ENCODE measurements at regions not wholly inside any gene's neighbourhood (a gene's known extent, or its start where the extent isn't known, plus 50 kb on each side); places are given as distances from the start of the nearest gene placed in this dataset.

DNA sequence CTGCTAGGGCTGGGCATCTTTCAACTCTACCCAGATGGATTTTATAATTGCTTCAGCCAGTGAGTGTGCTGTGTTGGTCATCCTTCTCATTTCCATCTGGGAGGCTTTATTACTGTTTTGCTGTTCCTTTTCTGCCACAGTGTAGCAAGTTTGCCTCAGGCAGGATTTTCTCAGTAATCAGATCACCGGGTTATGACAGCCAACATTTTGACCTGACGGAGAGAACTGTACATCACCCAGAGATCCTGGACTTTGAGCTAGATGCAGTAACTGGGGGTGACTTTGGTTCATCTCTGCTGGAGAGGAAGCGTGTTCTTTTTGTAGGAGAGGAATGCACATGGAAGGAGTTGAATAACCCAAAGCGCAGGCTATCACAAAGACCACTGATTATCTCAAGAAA is 111.8 kb upstream of the AGR3 start:
- H3K27ac Mint-ChIP-seq: no peak overlapping the region
- peaks cover 2% of the 10 kb centered on the region for H3K27me3 Mint-ChIP-seq
- no peaks in the 10 kb centered on the region for H3K36me3 Mint-ChIP-seq (ENCODE audit: low read depth)
- H3K4me3 Mint-ChIP-seq: no peak overlapping the region
- DNase-seq: no peak
- no peaks in the 10 kb centered on the region for H3K4me1 Mint-ChIP-seq (ENCODE audit: low read depth)
- peaks cover 14% of the 10 kb centered on the region for H3K9me3 Mint-ChIP-seq

DNA sequence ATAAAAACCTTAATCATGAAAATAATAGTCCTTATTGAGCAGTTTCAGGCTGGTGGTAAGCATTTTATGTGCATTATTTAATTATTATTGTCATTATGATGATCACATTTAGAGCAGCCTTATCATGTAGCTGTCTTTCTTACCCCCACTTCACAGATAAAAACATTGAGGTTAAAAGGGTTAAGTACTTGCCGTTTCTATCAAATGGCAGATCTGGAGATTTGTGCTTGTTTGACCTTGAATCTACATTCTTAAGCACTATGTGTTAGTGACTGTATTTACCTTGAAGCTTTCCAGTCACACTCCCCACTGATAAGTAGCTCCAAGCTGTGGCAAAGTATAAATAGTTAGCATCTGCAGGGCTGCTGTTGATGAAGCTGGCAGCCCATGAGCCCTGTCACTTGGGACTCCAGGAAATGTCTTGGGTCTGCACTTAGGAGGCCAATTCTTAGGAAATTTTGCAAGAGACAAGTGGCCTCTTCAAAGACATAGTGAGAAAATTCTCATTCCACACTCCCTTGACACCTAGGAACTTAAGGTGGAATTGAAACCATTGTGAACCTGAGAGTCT is 116.8 kb upstream of the AGR3 start:
- H3K4me3 Mint-ChIP-seq: no peak overlapping the region
- no peaks in the 10 kb centered on the region for H3K36me3 Mint-ChIP-seq (ENCODE audit: low read depth)
- H3K27ac Mint-ChIP-seq: no peak overlapping the region
- peaks cover 14% of the 10 kb centered on the region for H3K9me3 Mint-ChIP-seq
- H3K4me1 Mint-ChIP-seq (ENCODE audit: low read depth): peaks cover 10% of the 10 kb centered on the region
- DNase-seq: no peak
- peaks cover 2% of the 10 kb centered on the region for H3K27me3 Mint-ChIP-seq

DNA sequence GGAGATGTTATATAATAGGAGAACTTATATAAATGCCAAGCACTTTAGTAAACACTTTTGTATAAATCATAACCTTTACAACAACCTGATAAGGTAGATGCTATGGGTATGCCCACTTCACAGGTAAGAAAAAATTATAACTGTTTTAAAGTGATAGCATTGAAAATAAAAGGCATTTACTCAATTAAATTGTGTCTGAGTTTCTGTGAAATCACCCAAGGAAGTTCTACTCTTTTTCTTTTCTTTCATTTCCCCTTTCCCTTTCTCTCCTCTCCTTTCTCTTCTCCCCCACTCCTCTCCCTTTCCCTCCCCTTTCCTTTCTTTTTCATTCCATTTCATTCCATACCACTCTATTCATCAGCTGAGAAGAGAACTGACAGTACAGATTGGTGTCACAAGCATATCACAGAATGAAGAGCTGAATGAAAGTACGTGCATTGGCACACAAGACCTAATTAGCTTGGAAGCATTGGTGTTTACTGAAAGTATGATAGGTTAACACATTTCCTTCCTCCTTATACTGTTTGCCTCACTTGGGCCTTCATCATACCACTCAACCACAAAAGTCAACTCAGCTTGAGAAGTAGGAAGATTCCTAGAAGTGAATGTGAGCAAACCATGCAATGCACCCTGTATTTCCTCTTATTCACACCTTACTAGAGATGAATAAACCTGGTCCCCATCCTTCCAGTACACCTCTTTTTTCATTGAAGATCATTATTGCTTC is 117.9 kb upstream of the AGR3 start:
- no peak for DNase-seq
- Mint-ChIP-seq H3K4me1 (ENCODE audit: low read depth) (peaks cover 10% of the 10 kb centered on the region), H3K9me3 (peaks cover 14% of the 10 kb centered on the region), H3K36me3 (ENCODE audit: low read depth) (no peaks in the 10 kb centered on the region), H3K27me3 (peaks cover 2% of the 10 kb centered on the region), H3K27ac (peak overlapping the region; percentile 68), H3K4me3 (no peak overlapping the region)

DNA sequence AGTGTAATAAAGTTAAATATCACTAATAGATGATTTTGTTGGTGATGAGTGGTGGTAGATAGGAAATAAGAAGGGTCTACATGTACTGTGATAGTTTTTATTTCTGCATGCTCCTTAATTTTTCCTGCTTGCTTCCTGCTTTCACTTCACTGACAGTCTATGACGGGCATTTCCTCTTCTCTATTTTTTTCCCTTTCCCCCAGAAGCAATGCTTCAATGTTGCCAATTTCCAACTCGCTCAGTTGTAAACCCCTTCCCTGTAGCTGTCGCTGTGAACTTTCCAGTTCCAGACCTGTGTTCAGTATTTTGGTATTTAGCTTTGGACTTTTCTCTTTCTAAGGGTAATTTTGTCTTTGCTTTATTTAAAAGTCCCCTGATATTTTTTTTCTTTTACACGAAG is 123.5 kb upstream of the AGR3 start:
- Mint-ChIP-seq H3K27me3 (no peaks in the 10 kb centered on the region), H3K36me3 (ENCODE audit: low read depth) (no peaks in the 10 kb centered on the region), H3K27ac (no peak overlapping the region), H3K4me1 (ENCODE audit: low read depth) (peaks cover 11% of the 10 kb centered on the region), H3K4me3 (no peak overlapping the region), H3K9me3 (no peaks in the 10 kb centered on the region)
- no peak for DNase-seq

DNA sequence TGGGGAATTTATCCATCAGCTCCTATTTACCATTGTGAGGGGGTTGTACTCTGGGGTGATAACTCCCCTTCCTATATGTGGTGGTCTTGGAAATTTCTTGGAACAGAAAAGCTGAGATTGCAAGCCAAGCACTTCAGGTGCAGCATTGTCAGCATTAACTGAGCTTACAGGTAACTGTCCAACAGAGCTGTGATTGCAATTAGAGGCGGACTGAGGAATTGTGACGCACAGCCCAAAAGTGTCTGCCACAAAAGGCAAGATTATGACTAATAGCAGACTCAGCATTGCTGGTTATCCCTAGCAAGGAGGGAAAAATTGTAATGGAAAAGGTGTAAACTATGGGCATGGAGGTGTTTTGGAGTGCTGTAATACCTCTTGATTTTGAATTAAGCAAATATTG is 126.1 kb upstream of the AGR3 start:
- no peaks in the 10 kb centered on the region for H3K9me3 Mint-ChIP-seq
- H3K36me3 Mint-ChIP-seq (ENCODE audit: low read depth): no peaks in the 10 kb centered on the region
- no peak overlapping the region for H3K27ac Mint-ChIP-seq
- H3K4me1 Mint-ChIP-seq (ENCODE audit: low read depth): peaks cover 15% of the 10 kb centered on the region
- H3K27me3 Mint-ChIP-seq: no peaks in the 10 kb centered on the region
- no peak overlapping the region for H3K4me3 Mint-ChIP-seq
- no peak for DNase-seq

DNA sequence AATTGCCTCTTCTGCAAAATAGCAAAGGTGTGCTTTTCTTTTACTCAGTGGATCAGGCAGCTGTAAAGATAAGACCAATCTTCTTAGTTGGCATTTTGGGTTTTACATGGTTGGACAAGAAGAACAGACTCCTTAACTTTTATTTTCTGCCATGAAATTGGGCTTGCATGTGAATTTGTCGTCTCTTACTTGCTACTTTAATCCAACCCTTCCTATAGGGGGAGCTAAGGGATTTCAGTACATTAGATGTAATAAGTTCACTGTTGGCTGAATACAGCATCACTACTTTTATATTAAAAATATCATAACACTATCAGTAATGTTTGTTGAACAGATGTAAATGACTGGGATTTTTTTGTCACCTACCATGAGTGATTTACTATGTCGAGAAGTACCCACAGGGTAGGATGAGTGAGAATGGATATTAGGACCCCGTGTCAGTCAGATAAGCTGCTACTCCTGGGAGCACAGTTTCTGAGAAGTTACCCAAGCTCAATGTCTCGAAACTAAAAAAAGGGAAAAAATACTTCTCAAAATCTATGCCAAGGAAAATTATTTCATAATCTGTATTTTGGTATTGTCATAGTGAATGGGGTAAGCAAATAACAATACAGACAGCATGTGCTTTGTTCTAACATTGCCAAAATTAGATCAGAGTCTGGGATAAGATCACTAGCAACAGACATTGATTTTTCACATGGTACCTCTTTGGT is 127.4 kb upstream of the AGR3 start:
- no peak for DNase-seq
- Mint-ChIP-seq H3K36me3 (ENCODE audit: low read depth) (no peaks in the 10 kb centered on the region), H3K27ac (no peak overlapping the region), H3K4me1 (ENCODE audit: low read depth) (peaks cover 17% of the 10 kb centered on the region), H3K9me3 (no peaks in the 10 kb centered on the region), H3K4me3 (no peak overlapping the region), H3K27me3 (no peaks in the 10 kb centered on the region)

DNA sequence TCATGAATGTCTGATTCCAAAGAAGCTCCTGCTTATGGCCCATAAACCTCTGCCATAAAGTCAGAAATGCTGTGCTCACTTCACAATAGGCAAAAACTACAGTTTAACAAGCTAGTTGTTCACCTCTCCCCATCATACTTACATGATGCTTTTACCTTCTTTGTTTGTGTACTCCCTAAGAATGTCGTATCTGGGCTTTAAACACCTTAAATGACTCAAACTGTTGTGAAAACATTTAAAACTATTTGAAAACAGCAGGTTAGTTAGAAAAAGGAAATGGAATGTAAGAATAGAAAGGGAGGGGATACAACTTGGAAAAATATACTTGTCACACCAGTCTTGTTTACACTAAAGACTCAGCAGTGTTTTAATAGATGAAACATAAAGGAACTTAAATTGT is 128.2 kb upstream of the AGR3 start:
- no peaks in the 10 kb centered on the region for H3K36me3 Mint-ChIP-seq (ENCODE audit: low read depth)
- H3K9me3 Mint-ChIP-seq: no peaks in the 10 kb centered on the region
- H3K27ac Mint-ChIP-seq: no peak overlapping the region
- H3K4me3 Mint-ChIP-seq: no peak overlapping the region
- no peak for DNase-seq
- peaks cover 17% of the 10 kb centered on the region for H3K4me1 Mint-ChIP-seq (ENCODE audit: low read depth)
- H3K27me3 Mint-ChIP-seq: no peaks in the 10 kb centered on the region

DNA sequence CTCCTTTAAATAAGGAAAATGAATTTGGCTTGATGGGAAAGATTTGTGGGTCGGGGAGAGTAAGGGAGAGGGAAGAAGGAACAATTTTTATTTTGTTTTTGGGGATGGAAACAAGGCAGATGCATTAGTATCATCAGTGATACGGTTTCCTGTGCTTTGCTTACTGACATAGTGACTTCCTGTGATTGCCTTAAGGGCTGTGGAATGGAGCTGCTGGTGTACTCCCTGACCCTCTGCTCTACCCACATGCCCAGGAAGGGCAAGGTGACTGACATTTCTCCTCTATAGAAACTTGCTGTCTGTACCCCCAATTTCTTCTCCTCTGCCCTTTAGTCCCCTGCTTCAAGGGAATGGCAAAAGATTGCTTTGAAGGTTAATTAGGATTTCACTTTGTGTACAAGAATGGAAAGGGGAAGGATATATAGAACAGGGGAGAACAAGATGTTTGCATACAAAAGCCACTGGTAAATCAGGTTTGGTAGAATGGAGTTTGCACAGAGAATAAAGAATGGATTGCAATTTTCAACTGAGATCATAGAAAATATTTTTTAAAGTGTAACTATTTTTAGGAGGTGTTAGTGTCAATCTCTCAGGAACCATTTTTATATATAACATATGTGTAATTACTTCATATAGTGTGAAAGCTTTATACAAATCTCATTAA is 129.0 kb upstream of the AGR3 start:
- no peaks in the 10 kb centered on the region for H3K36me3 Mint-ChIP-seq (ENCODE audit: low read depth)

DNA sequence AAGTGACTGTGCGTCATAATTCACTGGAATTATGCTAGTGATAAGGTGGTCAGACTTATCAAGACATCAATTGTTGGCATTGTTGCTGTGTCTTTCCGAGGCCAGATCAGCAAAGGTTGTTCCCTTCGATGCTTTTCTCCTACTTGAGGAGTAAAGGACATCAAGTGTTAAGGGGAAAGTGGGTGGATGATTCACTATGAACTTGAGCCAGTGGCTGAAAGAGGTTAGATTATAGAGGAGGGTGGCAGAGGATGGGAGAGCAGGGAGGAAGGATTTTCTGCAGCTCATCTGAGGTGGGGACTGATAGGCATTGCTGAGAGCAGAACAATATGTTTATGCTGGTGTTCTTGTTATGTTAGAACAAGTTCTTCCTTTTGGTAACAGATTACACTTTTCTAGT is 131.4 kb upstream of the AGR3 start:
- Mint-ChIP-seq H3K27ac (no peak overlapping the region), H3K9me3 (no peaks in the 10 kb centered on the region), H3K4me3 (no peak overlapping the region), H3K4me1 (ENCODE audit: low read depth) (peaks cover 19% of the 10 kb centered on the region), H3K27me3 (no peaks in the 10 kb centered on the region), H3K36me3 (ENCODE audit: low read depth) (no peaks in the 10 kb centered on the region)
- no peak for DNase-seq

More for the DNA sequence above, 129.0 kb upstream of the AGR3 start:
- no peak overlapping the region for H3K4me3 Mint-ChIP-seq
- no peaks in the 10 kb centered on the region for H3K27me3 Mint-ChIP-seq
- peaks cover 19% of the 10 kb centered on the region for H3K4me1 Mint-ChIP-seq (ENCODE audit: low read depth)
- no peak for DNase-seq
- H3K27ac Mint-ChIP-seq: no peak overlapping the region
- no peaks in the 10 kb centered on the region for H3K9me3 Mint-ChIP-seq

DNA sequence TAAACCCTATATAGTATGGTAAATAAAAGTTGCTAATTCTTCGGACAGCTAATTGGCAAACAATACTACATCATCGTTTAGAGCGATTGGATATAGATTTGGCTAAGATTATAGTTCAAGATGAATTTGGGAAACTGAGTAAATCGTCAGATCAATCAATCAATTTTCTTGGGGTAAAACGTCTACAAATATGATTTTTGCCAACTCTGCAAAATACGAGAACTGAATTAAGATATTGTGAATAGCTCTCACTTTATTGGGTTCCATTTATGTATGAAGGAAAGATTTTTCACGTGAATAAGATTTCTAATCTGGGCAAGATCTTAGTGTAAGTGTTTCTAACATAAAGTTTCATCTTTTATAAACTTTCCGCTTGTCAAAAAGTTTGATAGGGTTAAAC is 132.9 kb upstream of the AGR3 start:
- DNase-seq: no peak

DNA sequence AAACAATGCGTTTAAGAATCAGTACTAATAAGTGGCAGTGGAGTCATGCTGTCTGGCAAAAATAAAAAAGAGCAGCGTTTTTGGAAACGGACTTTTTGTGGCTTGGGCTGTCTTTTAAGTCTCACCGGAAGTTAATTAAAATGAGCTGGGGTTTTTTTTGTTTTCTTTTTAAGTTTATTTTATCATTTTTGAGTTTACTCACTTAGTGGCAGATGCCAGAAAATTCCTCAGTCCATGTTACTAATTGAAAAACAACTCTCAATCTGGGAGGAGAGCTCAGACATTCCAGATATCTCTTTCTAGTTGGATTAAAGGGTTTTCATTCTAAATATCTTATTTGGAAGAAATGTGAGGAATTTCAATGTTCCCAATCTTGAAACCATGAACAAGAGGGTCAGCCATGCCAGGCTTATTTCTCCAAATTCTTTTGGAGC is 133.8 kb upstream of the AGR3 start:
- Mint-ChIP-seq H3K27me3 (peaks cover 3% of the 10 kb centered on the region), H3K4me1 (ENCODE audit: low read depth) (peaks cover 7% of the 10 kb centered on the region), H3K9me3 (no peaks in the 10 kb centered on the region), H3K27ac (no peak overlapping the region), H3K4me3 (no peak overlapping the region), H3K36me3 (ENCODE audit: low read depth) (no peaks in the 10 kb centered on the region)
- no peak for DNase-seq

More for the DNA sequence above, 132.9 kb upstream of the AGR3 start:
- H3K4me1 Mint-ChIP-seq (ENCODE audit: low read depth): peaks cover 14% of the 10 kb centered on the region
- H3K4me3 Mint-ChIP-seq: no peak overlapping the region
- H3K27me3 Mint-ChIP-seq: no peaks in the 10 kb centered on the region
- H3K9me3 Mint-ChIP-seq: no peaks in the 10 kb centered on the region
- no peaks in the 10 kb centered on the region for H3K36me3 Mint-ChIP-seq (ENCODE audit: low read depth)
- no peak overlapping the region for H3K27ac Mint-ChIP-seq

DNA sequence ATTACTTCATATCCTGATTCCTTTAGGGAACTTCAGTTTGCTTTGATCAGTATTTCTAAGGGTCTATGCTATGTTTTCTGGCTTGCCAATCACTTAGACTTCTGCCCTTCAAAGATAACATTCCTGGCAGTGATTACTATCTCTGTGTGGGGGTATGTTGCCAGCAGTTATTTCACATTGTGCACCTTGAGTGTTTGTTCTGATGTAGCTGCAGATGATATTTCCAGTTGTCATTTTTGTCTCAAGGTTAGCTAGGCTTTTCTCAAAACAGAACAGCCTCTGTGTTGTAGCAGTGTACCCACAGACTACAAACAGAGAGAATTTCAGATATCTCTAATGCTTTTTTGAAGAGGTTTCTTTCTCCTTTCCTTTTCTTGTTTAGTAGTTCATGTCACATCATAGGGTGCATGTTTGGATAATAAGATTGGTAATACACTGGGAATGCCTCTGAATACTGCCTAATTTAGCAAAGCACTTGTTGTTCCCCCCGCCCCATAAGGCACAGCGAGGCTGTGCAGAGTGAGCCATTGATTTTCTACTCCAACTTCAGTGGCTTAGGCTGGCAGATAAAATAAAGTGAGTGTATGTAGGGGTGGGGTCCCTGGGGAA is 134.7 kb upstream of the AGR3 start:
- DNase-seq: no peak
- Mint-ChIP-seq H3K9me3 (no peaks in the 10 kb centered on the region), H3K4me1 (ENCODE audit: low read depth) (peaks cover 4% of the 10 kb centered on the region), H3K27me3 (peaks cover 3% of the 10 kb centered on the region), H3K27ac (no peak overlapping the region), H3K4me3 (no peak overlapping the region), H3K36me3 (ENCODE audit: low read depth) (no peaks in the 10 kb centered on the region)

DNA sequence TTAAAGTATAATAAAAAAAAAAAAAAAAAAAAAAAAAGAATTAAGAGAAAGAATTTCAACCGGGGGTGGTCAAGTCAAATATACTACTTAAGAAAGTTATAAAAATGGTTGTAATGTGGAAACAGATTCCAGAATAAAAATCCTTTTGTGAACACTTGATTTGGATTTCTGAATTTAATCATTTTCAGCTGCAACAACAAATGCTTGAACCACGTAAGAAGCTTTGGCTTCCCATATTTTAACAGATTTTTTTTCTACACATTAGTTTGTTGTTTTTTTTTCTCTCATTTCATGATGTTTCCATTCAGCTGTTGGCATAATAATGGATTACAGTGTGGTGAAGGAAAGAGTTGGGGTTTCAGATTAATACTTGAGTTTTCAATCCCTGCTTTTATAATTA is 137.3 kb upstream of the AGR3 start:
- H3K27ac Mint-ChIP-seq: no peak overlapping the region
- peaks cover 3% of the 10 kb centered on the region for H3K27me3 Mint-ChIP-seq
- no peaks in the 10 kb centered on the region for H3K36me3 Mint-ChIP-seq (ENCODE audit: low read depth)
- H3K9me3 Mint-ChIP-seq: no peaks in the 10 kb centered on the region
- no peak overlapping the region for H3K4me3 Mint-ChIP-seq
- no peak for DNase-seq
- H3K4me1 Mint-ChIP-seq (ENCODE audit: low read depth): peaks cover 17% of the 10 kb centered on the region

DNA sequence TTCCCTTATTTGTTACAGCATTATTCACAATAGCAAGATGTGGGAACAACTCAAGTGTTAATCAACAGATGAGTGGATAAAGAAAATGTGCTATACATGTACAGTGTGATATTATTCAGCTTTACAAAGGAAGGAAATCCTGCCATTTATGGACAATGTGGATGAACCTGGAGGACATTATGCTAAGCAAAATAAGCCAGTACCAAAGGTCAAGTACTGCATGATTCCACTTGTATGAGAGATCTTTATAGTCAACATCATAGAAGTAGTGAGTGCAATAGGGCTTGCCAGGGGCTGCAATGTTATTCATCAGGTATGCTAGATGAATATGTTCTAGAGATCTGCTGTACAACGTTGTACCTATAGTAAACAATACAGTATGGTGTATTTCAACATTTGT is 138.5 kb upstream of the AGR3 start:
- DNase-seq: no peak
- peaks cover 17% of the 10 kb centered on the region for H3K4me1 Mint-ChIP-seq (ENCODE audit: low read depth)
- no peaks in the 10 kb centered on the region for H3K36me3 Mint-ChIP-seq (ENCODE audit: low read depth)
- H3K27me3 Mint-ChIP-seq: peaks cover 6% of the 10 kb centered on the region
- no peak overlapping the region for H3K4me3 Mint-ChIP-seq
- no peaks in the 10 kb centered on the region for H3K9me3 Mint-ChIP-seq
- H3K27ac Mint-ChIP-seq: no peak overlapping the region

Measured in activated T-cell treated with anti-CD3 and anti-CD28 coated beads, Interleukin-2, amount 50 U/mL, for 24 hours (primary cell).